ENCODE measurements at regions not wholly inside any gene's neighbourhood (a gene's known extent, or its start where the extent isn't known, plus 50 kb on each side); places are given as distances from the start of the nearest gene placed in this dataset.
"Not testable (repeated sequence)": the region's sequence is repeated elsewhere in the genome, so short reads cannot be mapped to it uniquely, and the experiment has no call there.

GRCh38 chr4:79807933-79808332 is 265.1 kb downstream of the ANTXR2 start:
- not testable (repeated sequence) for TF ChIP-seq CTCF, POLR2A (IDR thresholded peaks at IDR 0.05)
